ENCODE measurements at regions not wholly inside any gene's neighbourhood (a gene's known extent, or its start where the extent isn't known, plus 50 kb on each side); places are given as distances from the start of the nearest gene placed in this dataset.
"Not testable (repeated sequence)": the region's sequence is repeated elsewhere in the genome, so short reads cannot be mapped to it uniquely, and the experiment has no call there.

- H3K27me3 ChIP-seq (replicated peaks in 1 of 2; ENCODE audit: control insufficient read depth in 2 of 2, insufficient read depth in 2 of 2, low read length in 1 of 2); H4K20me1 ChIP-seq (ENCODE audit: control insufficient read depth, insufficient read depth); FAIRE-seq; H3K27ac ChIP-seq (ENCODE audit: control insufficient read depth, insufficient read depth); H3K79me2 ChIP-seq (ENCODE audit: control insufficient read depth, insufficient read depth, low read length); ATAC-seq; H3K4me1 ChIP-seq (ENCODE audit: control insufficient read depth, insufficient read depth, low read length); H3K9ac ChIP-seq (ENCODE audit: control insufficient read depth, insufficient read depth, low read length); in situ Hi-C loops (cut with MboI); H3K36me3 ChIP-seq (ENCODE audit: control insufficient read depth in 2 of 2, insufficient read depth in 2 of 2, low read length in 1 of 2); BruUV-seq (replicated peaks); H3K9me3 ChIP-seq (replicated peaks; ENCODE audit: control insufficient read depth, insufficient read depth, low read length); DNase-seq (ENCODE audit: low read depth, low spot score); intact Hi-C loops (cut with micrococcal nuclease; ENCODE audit: unreplicated experiment): not testable (repeated sequence)
- 0 out of 2 replicates have a peak overlapping the region, but pooled peaks have one; percentile 9 for H3K4me2 ChIP-seq (ENCODE audit: control insufficient read depth, insufficient read depth)
- RAD21 ChIA-PET (ENCODE audit: unreplicated experiment): interaction anchor here (0.6 kb wide), 2 partner anchors 32 to 227 kb away, joined by 4 read pairs; no protein-coding TSS in a partner anchor
- H3K4me3 ChIP-seq: peak overlapping the region; percentile 55; the same call in 1 of the 2 replicates
- CTCF ChIA-PET: interaction anchor here (1.3 kb wide), 1 partner anchor 14 kb away, joined by 3 read pairs; no protein-coding TSS in a partner anchor
- peak overlapping the region; percentile 81 for H2AFZ ChIP-seq (ENCODE audit: control insufficient read depth, low read depth, low read length)
- WGBS (ENCODE audit: insufficient coverage, insufficient replicate concordance, low lambda C conversion rate, missing lambda C conversion rate): 8% methylated on average over 27 of the region's 38 CpGs
- SMC1A ChIA-PET (ENCODE audit: uncharacterized antibody, unreplicated experiment): interaction anchor here (0.6 kb wide), 1 partner anchor 665 kb away, joined by 3 read pairs; no protein-coding TSS in a partner anchor
- POLR2A ChIA-PET: interaction anchor here (0.6 kb wide), 1 partner anchor 556 kb away, joined by 4 read pairs; no protein-coding TSS in a partner anchor
These were observed 190.1 kb downstream of the ADRA2C start for GRCh38 chr4:3956165-3956867.

DNA sequence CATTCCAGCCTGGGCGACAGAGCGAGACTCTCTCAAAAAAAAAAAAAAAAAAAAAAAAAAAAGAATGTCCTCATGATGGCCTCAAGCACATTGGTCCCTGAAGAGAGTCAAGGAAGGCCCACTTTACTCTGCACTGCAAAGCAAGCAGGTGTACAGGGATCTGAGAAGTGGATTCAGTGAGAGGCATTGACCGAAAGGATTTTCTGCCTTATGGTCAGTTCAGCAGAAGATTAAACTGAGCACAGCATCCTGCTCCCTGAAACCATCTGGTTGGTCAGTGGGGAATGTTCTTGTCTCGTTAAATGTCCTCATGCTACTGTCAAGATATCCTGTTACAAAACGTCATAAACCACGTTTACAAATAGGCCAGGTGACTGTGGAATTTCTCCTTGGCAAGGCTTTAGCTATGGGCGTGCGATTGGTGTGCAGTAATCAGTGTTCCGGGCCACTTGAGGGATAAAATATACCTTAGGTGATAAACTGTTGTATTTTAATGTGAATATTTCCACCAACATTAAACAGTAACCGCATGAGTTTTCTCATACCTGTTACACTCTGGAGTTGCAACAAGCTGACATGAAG, 195.0 kb downstream of the ADRA2C start:
- SMC1A ChIA-PET (ENCODE audit: uncharacterized antibody, unreplicated experiment); H3K36me3 ChIP-seq (ENCODE audit: control insufficient read depth in 2 of 2, insufficient read depth in 2 of 2, low read length in 1 of 2); H3K9ac ChIP-seq (ENCODE audit: control insufficient read depth, insufficient read depth, low read length); H3K9me3 ChIP-seq (replicated peaks; ENCODE audit: control insufficient read depth, insufficient read depth, low read length); H3K27ac ChIP-seq (ENCODE audit: control insufficient read depth, insufficient read depth); H3K27me3 ChIP-seq (replicated peaks in 1 of 2; ENCODE audit: control insufficient read depth in 2 of 2, insufficient read depth in 2 of 2, low read length in 1 of 2); FAIRE-seq; H4K20me1 ChIP-seq (ENCODE audit: control insufficient read depth, insufficient read depth); DNase-seq (ENCODE audit: low read depth, low spot score); in situ Hi-C loops (cut with MboI); H3K4me3 ChIP-seq; H2AFZ ChIP-seq (ENCODE audit: control insufficient read depth, low read depth, low read length); CTCF ChIA-PET; RAD21 ChIA-PET (ENCODE audit: unreplicated experiment); BruUV-seq (replicated peaks); H3K79me2 ChIP-seq (ENCODE audit: control insufficient read depth, insufficient read depth, low read length); H3K4me1 ChIP-seq (ENCODE audit: control insufficient read depth, insufficient read depth, low read length); ATAC-seq; H3K4me2 ChIP-seq (ENCODE audit: control insufficient read depth, insufficient read depth); intact Hi-C loops (cut with micrococcal nuclease; ENCODE audit: unreplicated experiment): not testable (repeated sequence)
- POLR2A ChIA-PET: interaction anchor here (0.7 kb wide), 1 partner anchor 399 kb away, joined by 6 read pairs; no protein-coding TSS in a partner anchor
- 47% methylated on average over 9 of the region's 10 CpGs for WGBS (ENCODE audit: insufficient coverage, insufficient replicate concordance, low lambda C conversion rate, missing lambda C conversion rate)

DNA sequence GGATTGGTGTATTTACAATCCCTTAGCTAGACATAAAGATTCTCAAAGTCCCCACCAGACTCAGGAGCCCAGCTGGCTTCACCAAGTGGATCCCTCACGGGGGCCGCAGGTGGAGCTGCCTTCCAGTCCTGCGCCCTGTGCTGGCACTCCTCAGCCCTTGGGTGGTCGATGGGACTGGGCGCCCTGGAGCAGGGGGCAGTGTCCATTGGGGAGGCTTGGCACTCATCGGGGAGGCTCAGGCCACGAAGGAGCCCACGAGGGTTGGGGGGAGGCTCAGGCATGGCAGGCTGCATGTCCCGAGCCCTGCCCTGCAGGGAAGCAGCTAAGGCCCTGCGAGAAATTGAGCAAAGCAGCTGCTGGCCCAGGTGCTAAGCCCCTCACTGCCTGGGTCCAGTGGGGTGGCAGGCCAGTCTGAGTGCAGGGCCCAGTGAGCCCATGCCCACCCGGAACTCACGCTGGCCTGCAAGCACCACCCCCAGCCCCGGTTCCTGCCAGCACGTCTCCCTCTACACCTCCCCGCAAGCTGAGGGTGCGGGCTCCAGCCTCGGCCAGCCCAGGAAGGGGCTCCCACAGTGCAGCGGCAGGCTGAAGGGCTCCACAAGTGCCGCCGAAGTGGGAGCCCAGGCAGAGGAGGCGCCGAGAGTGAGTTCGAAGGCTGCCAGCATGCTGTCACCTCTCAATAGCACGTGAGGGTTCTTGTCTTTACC, 198.5 kb downstream of the ADRA2C start:
- H3K9ac ChIP-seq (ENCODE audit: control insufficient read depth, insufficient read depth, low read length); RAD21 ChIA-PET (ENCODE audit: unreplicated experiment); CTCF ChIA-PET; H3K9me3 ChIP-seq (replicated peaks; ENCODE audit: control insufficient read depth, insufficient read depth, low read length); H3K4me2 ChIP-seq (ENCODE audit: control insufficient read depth, insufficient read depth); BruUV-seq (replicated peaks); intact Hi-C loops (cut with micrococcal nuclease; ENCODE audit: unreplicated experiment); H3K27me3 ChIP-seq (replicated peaks in 1 of 2; ENCODE audit: control insufficient read depth in 2 of 2, insufficient read depth in 2 of 2, low read length in 1 of 2); H3K4me3 ChIP-seq; H2AFZ ChIP-seq (ENCODE audit: control insufficient read depth, low read depth, low read length); H3K27ac ChIP-seq (ENCODE audit: control insufficient read depth, insufficient read depth); H3K36me3 ChIP-seq (ENCODE audit: control insufficient read depth in 2 of 2, insufficient read depth in 2 of 2, low read length in 1 of 2); H3K79me2 ChIP-seq (ENCODE audit: control insufficient read depth, insufficient read depth, low read length); ATAC-seq; H3K4me1 ChIP-seq (ENCODE audit: control insufficient read depth, insufficient read depth, low read length); POLR2A ChIA-PET; in situ Hi-C loops (cut with MboI); DNase-seq (ENCODE audit: low read depth, low spot score); SMC1A ChIA-PET (ENCODE audit: uncharacterized antibody, unreplicated experiment); H4K20me1 ChIP-seq (ENCODE audit: control insufficient read depth, insufficient read depth); FAIRE-seq: not testable (repeated sequence)
- WGBS (ENCODE audit: insufficient coverage, insufficient replicate concordance, low lambda C conversion rate, missing lambda C conversion rate): 49% methylated on average over 24 of the region's 24 CpGs

DNA sequence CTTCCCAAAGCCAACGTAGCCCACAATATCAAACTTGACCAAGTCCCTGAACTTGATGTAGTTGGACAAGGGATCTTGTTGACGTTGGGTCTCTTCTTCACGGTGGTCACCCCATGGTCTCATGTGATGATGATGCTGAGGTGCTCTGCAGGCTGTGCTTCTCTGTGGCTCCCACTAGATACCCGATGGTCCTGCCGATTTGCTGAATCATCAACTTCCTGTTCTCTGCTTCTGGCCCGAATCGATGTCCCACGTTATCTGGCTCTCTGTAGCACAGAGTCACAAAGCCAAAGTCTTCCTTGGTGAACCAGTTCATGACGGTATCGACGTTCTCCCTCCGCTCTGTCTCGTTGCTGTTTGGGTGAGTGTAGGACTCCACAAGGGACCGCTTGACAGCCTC, 201.0 kb downstream of the ADRA2C start:
- BruUV-seq (replicated peaks); H3K36me3 ChIP-seq (ENCODE audit: control insufficient read depth in 2 of 2, insufficient read depth in 2 of 2, low read length in 1 of 2); H4K20me1 ChIP-seq (ENCODE audit: control insufficient read depth, insufficient read depth); H3K27me3 ChIP-seq (replicated peaks in 1 of 2; ENCODE audit: control insufficient read depth in 2 of 2, insufficient read depth in 2 of 2, low read length in 1 of 2); DNase-seq (ENCODE audit: low read depth, low spot score); intact Hi-C loops (cut with micrococcal nuclease; ENCODE audit: unreplicated experiment); in situ Hi-C loops (cut with MboI); H3K9me3 ChIP-seq (replicated peaks; ENCODE audit: control insufficient read depth, insufficient read depth, low read length); SMC1A ChIA-PET (ENCODE audit: uncharacterized antibody, unreplicated experiment); FAIRE-seq; H2AFZ ChIP-seq (ENCODE audit: control insufficient read depth, low read depth, low read length); POLR2A ChIA-PET; CTCF ChIA-PET; H3K9ac ChIP-seq (ENCODE audit: control insufficient read depth, insufficient read depth, low read length); H3K4me2 ChIP-seq (ENCODE audit: control insufficient read depth, insufficient read depth); ATAC-seq; H3K4me3 ChIP-seq; H3K79me2 ChIP-seq (ENCODE audit: control insufficient read depth, insufficient read depth, low read length); RAD21 ChIA-PET (ENCODE audit: unreplicated experiment); H3K27ac ChIP-seq (ENCODE audit: control insufficient read depth, insufficient read depth); H3K4me1 ChIP-seq (ENCODE audit: control insufficient read depth, insufficient read depth, low read length): not testable (repeated sequence)
- WGBS (ENCODE audit: insufficient coverage, insufficient replicate concordance, low lambda C conversion rate, missing lambda C conversion rate): 25% methylated on average over 14 of the region's 14 CpGs

All from GM12878 (cell line).